Ishikawa (cell line): ENCODE measurements at regions not wholly inside any gene's neighbourhood (a gene's known extent, or its start where the extent isn't known, plus 50 kb on each side); places are given as distances from the start of the nearest gene placed in this dataset.

ENCODE experiments used
- CEBPB ChIP-seq: IDR thresholded peaks from 2 replicates; pipeline ENCODE4 v1.6.1; 2012
- CREB1 ChIP-seq: IDR thresholded peaks from 2 replicates; pipeline ENCODE4 v1.6.1; 2012; ENCODE audit warnings: low read depth
- FOXM1 ChIP-seq: IDR thresholded peaks from 2 replicates; pipeline ENCODE4 v1.6.1; 2012; ENCODE audit warnings: low read depth, borderline replicate concordance
- RAD21 ChIP-seq: IDR thresholded peaks from 2 replicates; pipeline ENCODE4 v1.6.1; 2012; ENCODE audit warnings: low read depth
- TF ChIP-seq, protein P1 (sequence below): IDR thresholded peaks from 2 replicates; pipeline ENCODE4 v1.6.1; 2012

DNA sequence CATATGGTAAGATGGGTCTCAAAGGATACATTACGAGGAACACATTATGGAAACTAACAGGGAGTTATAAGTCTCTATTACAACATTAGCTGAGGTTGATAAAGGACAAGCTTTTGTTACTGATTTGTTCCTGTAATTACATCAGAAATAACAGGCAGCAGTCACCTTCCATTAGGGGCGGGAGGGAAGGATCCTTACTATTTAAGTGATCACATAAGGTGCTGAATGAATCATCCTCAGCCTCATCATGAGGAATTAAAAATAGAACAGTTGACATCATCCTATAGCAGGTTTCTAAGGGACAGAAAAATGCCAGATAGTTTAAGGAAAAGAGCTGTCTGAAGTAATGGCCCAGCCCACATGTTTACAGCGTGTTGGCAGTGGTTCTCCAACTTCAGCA lies 86.9 kb upstream of the MGAT5 start:
- TF ChIP-seq CREB1 (no peak), RAD21 (no peak), FOXM1 (no peak), CEBPB (no peak)
- TF ChIP-seq, protein P1, sequence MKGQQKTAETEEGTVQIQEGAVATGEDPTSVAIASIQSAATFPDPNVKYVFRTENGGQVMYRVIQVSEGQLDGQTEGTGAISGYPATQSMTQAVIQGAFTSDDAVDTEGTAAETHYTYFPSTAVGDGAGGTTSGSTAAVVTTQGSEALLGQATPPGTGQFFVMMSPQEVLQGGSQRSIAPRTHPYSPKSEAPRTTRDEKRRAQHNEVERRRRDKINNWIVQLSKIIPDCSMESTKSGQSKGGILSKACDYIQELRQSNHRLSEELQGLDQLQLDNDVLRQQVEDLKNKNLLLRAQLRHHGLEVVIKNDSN = no peak
